A673 (cell line): ENCODE measurements at regions not wholly inside any gene's neighbourhood (a gene's known extent, or its start where the extent isn't known, plus 50 kb on each side); places are given as distances from the start of the nearest gene placed in this dataset.

Experiments used
- BruUV-seq: library from RNA; stranded (reverse); fragments of 400-500 nt; replicated peaks from 2 replicates; lab custom pipeline; 2021; lab: Mats Ljungman, UMichigan
- CTCF ChIA-PET: fragments of 300-600 bp; sonication (Branson Sonifier 250); formaldehyde crosslinking; loops from one replicate; lab custom pipeline; 2022; ENCODE audit warnings: antibody characterized with exemption; lab: Charles Lee
- POLR2A ChIA-PET: fragments of 300-600 bp; sonication (Branson Sonifier 250); formaldehyde crosslinking; loops from one replicate; lab custom pipeline; 2022; ENCODE audit warnings: antibody characterized with exemption; ENCODE audit not compliant: low non-redundant PET; lab: Charles Lee
- DNase-seq: peaks from one replicate; pipeline ENCODE4 v3.0.0-alpha.2; 2015; ENCODE audit warnings: low spot score
- H3K27ac ChIP-seq: fragments of 200-600 bp; sonication (generic); 2 replicates; pipeline ENCODE4 v1.5.1; 2016; ENCODE audit warnings: mixed run types, low read depth, mild to moderate bottlenecking, mixed read lengths, antibody characterized with exemption, low read length; ENCODE audit not compliant: poor library complexity, severe bottlenecking
- H3K27me3 ChIP-seq: fragments of 200-600 bp; sonication (generic); replicated peaks from 2 replicates; pipeline ENCODE4 v1.6.1; 2017; ENCODE audit warnings: mixed run types, low read depth, mild to moderate bottlenecking, mixed read lengths, antibody characterized with exemption, low read length; ENCODE audit not compliant: insufficient read depth, poor library complexity
- H3K36me3 ChIP-seq: fragments of 200-600 bp; sonication (generic); 2 replicates; pipeline ENCODE4 v1.6.1; 2016; ENCODE audit warnings: mixed run types, mild to moderate bottlenecking, mixed read lengths, antibody characterized with exemption, low read length; ENCODE audit not compliant: insufficient read depth, poor library complexity, severe bottlenecking
- H3K4me1 ChIP-seq: fragments of 200-600 bp; sonication (generic); 2 replicates; pipeline ENCODE4 v1.6.1; 2017; ENCODE audit warnings: mixed run types, mild to moderate bottlenecking, mixed read lengths, antibody characterized with exemption, low read length; ENCODE audit not compliant: insufficient read depth, poor library complexity, severe bottlenecking
- H3K4me3 ChIP-seq: fragments of 200-600 bp; sonication (generic); 2 replicates; pipeline ENCODE4 v1.5.1; 2016; ENCODE audit warnings: low read depth, mixed run types, mild to moderate bottlenecking, mixed read lengths, low read length; ENCODE audit not compliant: poor library complexity, severe bottlenecking
- H3K9me3 ChIP-seq: fragments of 200-600 bp; sonication (generic); 2 replicates; pipeline ENCODE4 v1.6.1; 2016; ENCODE audit warnings: mixed run types, low read depth, mild to moderate bottlenecking, mixed read lengths, antibody characterized with exemption, low read length; ENCODE audit not compliant: poor library complexity, severe bottlenecking
- CTCF ChIP-seq: fragments of 300-800, 200-600 bp; sonication (generic); conservative IDR thresholded peaks from 2 replicates; pipeline ENCODE4 v1.5.1; 2017; ENCODE audit warnings: low read depth, mild to moderate bottlenecking, antibody characterized with exemption, low read length, moderate library complexity, mixed read lengths
- EZH2 ChIP-seq: fragments of 200-600 bp; sonication (generic); IDR thresholded peaks from 2 replicates; pipeline ENCODE4 v1.6.1; 2017; ENCODE audit warnings: borderline replicate concordance, low read depth, mild to moderate bottlenecking, mixed read lengths, antibody characterized with exemption, low read length; ENCODE audit not compliant: poor library complexity, severe bottlenecking
- intact Hi-C: fragments of 100-400 bp; cut with micrococcal nuclease; formaldehyde crosslinking; loops from one replicate; pipeline ENCODE4 v1.10.0; 2022; ENCODE audit not compliant: unreplicated experiment

DNA sequence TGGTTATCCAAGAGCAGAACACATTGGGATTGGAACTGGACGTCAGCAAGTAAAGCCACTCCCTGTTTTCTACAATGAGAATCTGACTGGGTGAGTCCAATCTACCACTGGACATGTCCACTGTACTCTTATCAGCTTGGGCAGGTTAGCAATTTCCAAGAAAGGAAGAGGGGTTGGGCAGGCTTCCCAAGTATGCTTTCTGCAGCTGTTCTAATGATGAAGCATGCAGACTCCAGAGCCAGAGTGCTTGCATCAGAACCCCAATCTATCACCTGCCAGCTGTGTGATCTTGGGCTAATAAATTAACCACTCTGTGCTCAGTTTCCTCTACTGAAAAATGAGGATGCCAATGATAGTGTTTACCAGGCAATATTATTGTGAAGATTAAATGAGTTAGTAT is 92.0 kb downstream of the EMP1 start:
- BruUV-seq, result no TSS peak
- no peak for DNase-seq
- ChIA-PET CTCF (no interaction called here), POLR2A (no interaction called here)
- no peaks in the 10 kb centered on the region for H3K4me1 ChIP-seq
- H3K4me3 ChIP-seq, result no peak overlapping the region
- TF ChIP-seq EZH2, result no peak
- no peak for TF ChIP-seq CTCF
- peaks cover 12% of the 10 kb centered on the region for H3K27me3 ChIP-seq
- H3K9me3 ChIP-seq, result no peaks in the 10 kb centered on the region
- H3K27ac ChIP-seq, result no peak overlapping the region
- intact Hi-C loops, result no loop called here
- H3K36me3 ChIP-seq, result no peaks in the 10 kb centered on the region

DNA sequence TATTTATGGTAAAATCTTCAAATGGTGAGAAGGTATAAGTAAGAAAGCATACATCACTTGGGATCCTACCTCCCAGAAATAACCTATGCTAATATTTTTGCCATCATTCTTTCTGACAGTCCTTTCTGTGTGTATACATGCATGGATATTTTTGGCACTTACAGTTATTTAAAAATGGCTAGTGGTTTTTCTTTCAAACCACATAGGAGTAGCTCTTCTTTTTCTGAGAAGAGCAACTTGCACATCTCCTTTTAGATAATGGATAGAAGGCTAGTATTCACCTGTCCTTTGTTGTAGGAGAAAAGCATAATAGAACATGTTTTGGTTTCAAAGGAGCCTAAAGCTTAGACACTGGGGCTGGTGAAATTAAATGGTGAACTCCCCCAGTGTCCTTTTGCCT is 87.3 kb downstream of the EMP1 start:
- BruUV-seq, result no TSS peak
- CTCF ChIA-PET, result no interaction called here

GRCh38 chr12:13282861-13283260 is 86.3 kb downstream of the EMP1 start:
- Histone ChIP-seq H3K9me3 (no peaks in the 10 kb centered on the region), H3K27me3 (peaks cover 50% of the 10 kb centered on the region), H3K27ac (no peak overlapping the region), H3K4me3 (no peak overlapping the region), H3K36me3 (no peaks in the 10 kb centered on the region), H3K4me1 (no peaks in the 10 kb centered on the region)
- TF ChIP-seq CTCF (no peak), EZH2 (no peak)
- POLR2A ChIA-PET, result no interaction called here
- intact Hi-C loops, result no loop called here
- CTCF ChIA-PET, result no interaction called here
- BruUV-seq, result no TSS peak
- DNase-seq, result no peak

More for the DNA sequence above, 87.3 kb downstream of the EMP1 start:
- Histone ChIP-seq H3K27ac (no peak overlapping the region), H3K9me3 (no peaks in the 10 kb centered on the region), H3K27me3 (peaks cover 50% of the 10 kb centered on the region), H3K36me3 (no peaks in the 10 kb centered on the region), H3K4me3 (no peak overlapping the region), H3K4me1 (no peaks in the 10 kb centered on the region)
- no peak for DNase-seq
- POLR2A ChIA-PET, result no interaction called here
- intact Hi-C loops, result no loop called here
- TF ChIP-seq CTCF, result no peak
- TF ChIP-seq EZH2, result no peak
